ENCODE measurements at regions not wholly inside any gene's neighbourhood (a gene's known extent, or its start where the extent isn't known, plus 50 kb on each side); places are given as distances from the start of the nearest gene placed in this dataset.
A peak's percentile ranks its signal among the peaks of the same experiment; 100 is the strongest.

GRCh38 chr2:133766164-133766832, 198.0 kb upstream of the NCKAP5 start:
- DNase-seq: no peak
- Histone ChIP-seq H3K27ac (ENCODE audit: low read length) (no peak overlapping the region), H3K4me3 (ENCODE audit: low read length) (no peak overlapping the region), H3K4me1 (ENCODE audit: control insufficient read depth, insufficient read depth, low read length) (no peaks in the 10 kb centered on the region), H3K9me3 (ENCODE audit: control insufficient read depth, low read depth, low read length) (no peaks in the 10 kb centered on the region), H3K27me3 (ENCODE audit: control insufficient read depth, insufficient read depth, low read length) (no peaks in the 10 kb centered on the region), H3K36me3 (ENCODE audit: control insufficient read depth, insufficient read depth, low read length) (no peaks in the 10 kb centered on the region)

GRCh38 chr2:133768256-133768655, 200.0 kb upstream of the NCKAP5 start:
- Histone ChIP-seq H3K9me3 (ENCODE audit: control insufficient read depth, low read depth, low read length) (no peaks in the 10 kb centered on the region), H3K4me3 (ENCODE audit: low read length) (no peak overlapping the region), H3K27ac (ENCODE audit: low read length) (no peak overlapping the region), H3K36me3 (ENCODE audit: control insufficient read depth, insufficient read depth, low read length) (no peaks in the 10 kb centered on the region), H3K4me1 (ENCODE audit: control insufficient read depth, insufficient read depth, low read length) (no peaks in the 10 kb centered on the region), H3K27me3 (ENCODE audit: control insufficient read depth, insufficient read depth, low read length) (no peaks in the 10 kb centered on the region)
- WGBS (ENCODE audit: insufficient coverage, low lambda C conversion rate): no CpG with 5 or more reads among the region's 2 CpGs
- no peak for DNase-seq

DNA sequence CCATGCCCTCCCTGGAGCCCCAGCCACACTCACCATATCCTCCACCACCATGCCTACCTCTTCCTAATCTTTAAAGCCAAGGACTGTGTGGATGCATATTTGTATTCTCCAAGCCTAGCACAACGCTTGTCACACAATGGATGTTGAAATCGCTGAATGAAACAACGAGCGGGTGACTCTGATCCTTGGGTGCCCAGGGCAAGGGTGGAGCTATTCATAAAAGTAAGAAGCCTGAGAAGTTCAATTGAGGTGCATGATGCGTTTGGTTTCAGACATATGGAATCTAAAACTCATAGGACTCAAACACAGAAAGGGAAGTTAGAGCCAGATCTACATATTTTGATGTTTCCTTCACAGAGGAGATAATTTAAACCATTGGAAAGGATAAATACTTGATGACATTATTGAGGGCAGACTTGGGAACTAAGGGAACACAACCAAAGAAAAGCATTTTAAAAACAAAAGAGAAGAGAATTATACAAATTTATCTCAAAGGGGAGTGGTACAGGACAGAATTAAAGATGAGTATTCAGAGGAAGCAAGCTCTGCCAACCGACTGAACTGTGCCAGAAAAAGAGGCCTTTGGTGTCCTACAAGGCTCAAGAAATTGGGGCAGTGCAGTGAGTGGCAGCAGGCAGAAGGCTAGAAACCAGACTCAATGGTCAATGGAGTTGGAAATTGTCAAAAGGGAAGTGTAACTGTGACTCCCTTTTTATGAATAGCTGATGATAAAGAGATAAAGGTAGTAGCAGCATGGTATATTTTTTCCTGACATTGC, 200.6 kb upstream of the NCKAP5 start:
- no peaks in the 10 kb centered on the region for H3K9me3 ChIP-seq (ENCODE audit: control insufficient read depth, low read depth, low read length)
- H3K27me3 ChIP-seq (ENCODE audit: control insufficient read depth, insufficient read depth, low read length): no peaks in the 10 kb centered on the region
- no peaks in the 10 kb centered on the region for H3K4me1 ChIP-seq (ENCODE audit: control insufficient read depth, insufficient read depth, low read length)
- H3K36me3 ChIP-seq (ENCODE audit: control insufficient read depth, insufficient read depth, low read length): no peaks in the 10 kb centered on the region
- 100% methylated on average over 5 of the region's 6 CpGs for WGBS (ENCODE audit: insufficient coverage, low lambda C conversion rate)
- H3K4me3 ChIP-seq (ENCODE audit: low read length): no peak overlapping the region
- no peak for DNase-seq
- H3K27ac ChIP-seq (ENCODE audit: low read length): no peak overlapping the region

- Histone ChIP-seq H3K27me3 (ENCODE audit: control insufficient read depth, insufficient read depth, low read length) (no peaks in the 10 kb centered on the region), H3K9me3 (ENCODE audit: control insufficient read depth, low read depth, low read length) (no peaks in the 10 kb centered on the region), H3K27ac (ENCODE audit: low read length) (no peak overlapping the region), H3K4me3 (ENCODE audit: low read length) (no peak overlapping the region), H3K4me1 (ENCODE audit: control insufficient read depth, insufficient read depth, low read length) (no peaks in the 10 kb centered on the region), H3K36me3 (ENCODE audit: control insufficient read depth, insufficient read depth, low read length) (no peaks in the 10 kb centered on the region)
- WGBS (ENCODE audit: insufficient coverage, low lambda C conversion rate): no CpG with 5 or more reads among the region's 2 CpGs
- DNase-seq: peak in 1 of 2 donors; percentile 6
Observed at GRCh38 chr2:133773854-133774653, 205.8 kb upstream of the NCKAP5 start.

- H3K4me3 ChIP-seq (ENCODE audit: low read length): no peak overlapping the region
- no CpG with 5 or more reads among the region's 5 CpGs for WGBS (ENCODE audit: insufficient coverage, low lambda C conversion rate)
- H3K27ac ChIP-seq (ENCODE audit: low read length): no peak overlapping the region
- H3K9me3 ChIP-seq (ENCODE audit: control insufficient read depth, low read depth, low read length): no peaks in the 10 kb centered on the region
- no peak for DNase-seq
- no peaks in the 10 kb centered on the region for H3K27me3 ChIP-seq (ENCODE audit: control insufficient read depth, insufficient read depth, low read length)
- H3K4me1 ChIP-seq (ENCODE audit: control insufficient read depth, insufficient read depth, low read length): no peaks in the 10 kb centered on the region
- H3K36me3 ChIP-seq (ENCODE audit: control insufficient read depth, insufficient read depth, low read length): no peaks in the 10 kb centered on the region
Observed at GRCh38 chr2:133774654-133775015, 206.4 kb upstream of the NCKAP5 start.

DNA sequence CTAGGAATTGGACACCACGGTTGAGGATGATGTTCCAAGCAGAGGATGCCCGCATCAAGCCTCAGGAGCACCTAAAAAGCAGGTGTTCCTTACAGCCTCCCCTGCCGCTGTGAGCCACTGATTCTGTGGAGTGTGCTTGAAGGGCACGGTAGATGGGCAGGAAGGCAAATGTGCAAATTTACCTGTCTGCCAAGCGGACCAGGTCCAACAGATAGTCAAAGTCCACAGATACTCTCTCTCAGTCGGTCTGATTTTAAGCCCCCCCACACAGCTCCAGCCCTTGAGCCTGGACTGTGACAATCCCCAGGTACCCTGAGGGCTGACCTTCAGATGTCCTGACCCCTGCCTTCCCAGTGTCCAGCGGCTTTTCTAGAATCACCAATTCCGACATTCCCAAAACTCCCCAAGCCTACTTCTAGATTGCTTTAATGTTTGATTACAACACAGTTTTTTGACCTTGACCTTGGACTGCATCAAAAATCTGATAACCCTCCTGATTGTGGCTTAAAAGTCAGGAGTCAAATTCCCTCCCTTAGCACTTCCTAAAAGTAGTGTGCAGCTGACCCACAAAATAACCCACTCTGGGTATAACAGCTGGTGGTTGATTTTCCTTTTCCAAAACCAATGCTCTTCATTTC, 208.8 kb upstream of the NCKAP5 start:
- H3K9me3 ChIP-seq (ENCODE audit: control insufficient read depth, low read depth, low read length): no peaks in the 10 kb centered on the region
- 83% methylated on average over 1 of the region's 8 CpGs for WGBS (ENCODE audit: insufficient coverage, low lambda C conversion rate)
- H3K27me3 ChIP-seq (ENCODE audit: control insufficient read depth, insufficient read depth, low read length): no peaks in the 10 kb centered on the region
- H3K4me3 ChIP-seq (ENCODE audit: low read length): no peak overlapping the region
- no peaks in the 10 kb centered on the region for H3K4me1 ChIP-seq (ENCODE audit: control insufficient read depth, insufficient read depth, low read length)
- H3K36me3 ChIP-seq (ENCODE audit: control insufficient read depth, insufficient read depth, low read length): no peaks in the 10 kb centered on the region
- DNase-seq: no peak
- no peak overlapping the region for H3K27ac ChIP-seq (ENCODE audit: low read length)

DNA sequence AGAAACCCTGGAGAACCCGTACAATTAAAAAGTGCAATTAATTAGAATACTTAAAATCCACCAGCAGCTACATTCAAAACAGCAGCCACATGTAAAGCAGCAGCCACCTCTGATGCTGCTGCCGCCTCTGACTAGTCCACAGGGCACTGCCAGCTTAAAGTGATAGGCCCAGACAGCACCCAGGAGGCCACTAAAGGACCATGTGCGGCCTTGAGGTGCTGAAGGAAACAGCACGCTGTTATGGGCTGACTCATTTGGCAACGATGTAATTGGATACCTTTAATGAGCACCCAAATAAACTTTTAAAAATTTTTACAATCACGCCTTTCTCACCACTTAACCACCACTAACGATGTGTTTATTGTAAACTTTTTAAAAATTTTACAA, 209.3 kb upstream of the NCKAP5 start:
- 71% methylated on average over 1 of the region's 7 CpGs for WGBS (ENCODE audit: insufficient coverage, low lambda C conversion rate)
- no peaks in the 10 kb centered on the region for H3K27me3 ChIP-seq (ENCODE audit: control insufficient read depth, insufficient read depth, low read length)
- no peaks in the 10 kb centered on the region for H3K36me3 ChIP-seq (ENCODE audit: control insufficient read depth, insufficient read depth, low read length)
- no peak overlapping the region for H3K4me3 ChIP-seq (ENCODE audit: low read length)
- DNase-seq: no peak
- H3K4me1 ChIP-seq (ENCODE audit: control insufficient read depth, insufficient read depth, low read length): no peaks in the 10 kb centered on the region
- H3K27ac ChIP-seq (ENCODE audit: low read length): no peak overlapping the region
- H3K9me3 ChIP-seq (ENCODE audit: control insufficient read depth, low read depth, low read length): no peaks in the 10 kb centered on the region

DNA sequence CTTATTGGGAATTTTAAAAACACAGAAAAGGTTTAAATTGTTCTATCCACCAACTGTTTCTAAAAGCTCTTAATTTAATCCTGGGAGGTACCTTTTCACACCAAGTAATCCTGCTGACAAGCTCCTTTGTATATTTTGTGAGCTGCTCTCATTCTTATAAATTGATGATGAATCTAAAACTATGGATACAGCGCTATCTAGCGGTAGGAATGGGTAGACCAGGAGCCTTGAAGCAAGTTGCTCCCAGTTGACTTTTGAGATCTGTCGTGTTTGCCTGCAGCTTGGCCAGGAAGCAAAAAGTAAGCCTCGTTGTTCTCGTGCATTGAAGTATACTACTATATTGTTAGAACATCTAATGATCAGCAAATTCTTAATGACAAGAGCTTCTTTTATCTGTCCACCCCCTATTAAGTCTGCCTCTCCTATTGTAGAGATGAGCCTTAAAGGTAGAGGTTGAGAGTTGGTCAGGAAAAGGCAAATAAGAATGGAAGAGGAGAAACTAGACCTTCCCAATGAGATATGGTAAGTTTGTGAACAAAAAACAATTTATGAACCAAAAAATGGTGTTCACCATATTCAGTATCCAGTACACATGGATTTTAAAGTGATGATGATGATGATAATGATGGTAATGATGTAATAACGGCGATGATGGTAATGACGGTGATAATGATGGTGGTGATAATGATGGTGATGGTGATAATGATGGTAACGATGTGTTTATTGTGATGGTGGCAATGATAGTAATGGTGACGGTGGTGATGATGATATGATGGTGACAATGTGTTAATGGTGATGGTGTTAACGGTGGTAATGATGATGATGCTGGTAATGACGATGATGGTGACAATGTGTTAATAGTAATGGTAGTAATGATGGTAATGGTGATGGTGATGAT, 212.1 kb upstream of the NCKAP5 start:
- H3K4me1 ChIP-seq (ENCODE audit: control insufficient read depth, insufficient read depth, low read length): no peaks in the 10 kb centered on the region
- no peak overlapping the region for H3K4me3 ChIP-seq (ENCODE audit: low read length)
- H3K9me3 ChIP-seq (ENCODE audit: control insufficient read depth, low read depth, low read length): no peaks in the 10 kb centered on the region
- 66% methylated on average over 8 of the region's 12 CpGs for WGBS (ENCODE audit: insufficient coverage, low lambda C conversion rate)
- no peaks in the 10 kb centered on the region for H3K27me3 ChIP-seq (ENCODE audit: control insufficient read depth, insufficient read depth, low read length)
- H3K36me3 ChIP-seq (ENCODE audit: control insufficient read depth, insufficient read depth, low read length): no peaks in the 10 kb centered on the region
- H3K27ac ChIP-seq (ENCODE audit: low read length): no peak overlapping the region
- DNase-seq: peak; percentile 34 to 46

- Histone ChIP-seq H3K27ac (ENCODE audit: low read length) (no peak overlapping the region), H3K4me1 (ENCODE audit: control insufficient read depth, insufficient read depth, low read length) (no peaks in the 10 kb centered on the region), H3K9me3 (ENCODE audit: control insufficient read depth, low read depth, low read length) (no peaks in the 10 kb centered on the region), H3K4me3 (ENCODE audit: low read length) (no peak overlapping the region), H3K36me3 (ENCODE audit: control insufficient read depth, insufficient read depth, low read length) (no peaks in the 10 kb centered on the region), H3K27me3 (ENCODE audit: control insufficient read depth, insufficient read depth, low read length) (no peaks in the 10 kb centered on the region)
- DNase-seq: no peak
- WGBS (ENCODE audit: insufficient coverage, low lambda C conversion rate): 98% methylated on average over 4 of the region's 5 CpGs
Observed at GRCh38 chr2:133780997-133781513, 212.8 kb upstream of the NCKAP5 start.

Measured in large intestine (tissue), 3 donors.